ENCODE measurements at regions not wholly inside any gene's neighbourhood (a gene's known extent, or its start where the extent isn't known, plus 50 kb on each side); places are given as distances from the start of the nearest gene placed in this dataset.

GRCh38 chr11:26143566-26144290, 188.2 kb upstream of the ANO3 start:
- TF ChIP-seq, protein P1, sequence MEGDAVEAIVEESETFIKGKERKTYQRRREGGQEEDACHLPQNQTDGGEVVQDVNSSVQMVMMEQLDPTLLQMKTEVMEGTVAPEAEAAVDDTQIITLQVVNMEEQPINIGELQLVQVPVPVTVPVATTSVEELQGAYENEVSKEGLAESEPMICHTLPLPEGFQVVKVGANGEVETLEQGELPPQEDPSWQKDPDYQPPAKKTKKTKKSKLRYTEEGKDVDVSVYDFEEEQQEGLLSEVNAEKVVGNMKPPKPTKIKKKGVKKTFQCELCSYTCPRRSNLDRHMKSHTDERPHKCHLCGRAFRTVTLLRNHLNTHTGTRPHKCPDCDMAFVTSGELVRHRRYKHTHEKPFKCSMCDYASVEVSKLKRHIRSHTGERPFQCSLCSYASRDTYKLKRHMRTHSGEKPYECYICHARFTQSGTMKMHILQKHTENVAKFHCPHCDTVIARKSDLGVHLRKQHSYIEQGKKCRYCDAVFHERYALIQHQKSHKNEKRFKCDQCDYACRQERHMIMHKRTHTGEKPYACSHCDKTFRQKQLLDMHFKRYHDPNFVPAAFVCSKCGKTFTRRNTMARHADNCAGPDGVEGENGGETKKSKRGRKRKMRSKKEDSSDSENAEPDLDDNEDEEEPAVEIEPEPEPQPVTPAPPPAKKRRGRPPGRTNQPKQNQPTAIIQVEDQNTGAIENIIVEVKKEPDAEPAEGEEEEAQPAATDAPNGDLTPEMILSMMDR (conservative IDR thresholded peaks at IDR 0.05 in 1 of 2, IDR thresholded peaks at IDR 0.05 in 1 of 2; ENCODE audit: low read depth in 1 of 2, low read length in 2 of 2): no peak
- TF ChIP-seq EZH2 (IDR thresholded peaks at IDR 0.05; ENCODE audit: low read length, missing control alignments): no peak

All from fibroblast of lung (primary cell).